ENCODE measurements at regions not wholly inside any gene's neighbourhood (a gene's known extent, or its start where the extent isn't known, plus 50 kb on each side); places are given as distances from the start of the nearest gene placed in this dataset.
A peak's percentile ranks its signal among the peaks of the same experiment; 100 is the strongest.

- peak; percentile 18 for DNase-seq
Observed at GRCh38 chr3:159174715-159175692, 373.1 kb downstream of the MFSD1 start.

GRCh38 chr3:159178209-159178897 lies 376.5 kb downstream of the MFSD1 start:
- no peak for DNase-seq

DNA sequence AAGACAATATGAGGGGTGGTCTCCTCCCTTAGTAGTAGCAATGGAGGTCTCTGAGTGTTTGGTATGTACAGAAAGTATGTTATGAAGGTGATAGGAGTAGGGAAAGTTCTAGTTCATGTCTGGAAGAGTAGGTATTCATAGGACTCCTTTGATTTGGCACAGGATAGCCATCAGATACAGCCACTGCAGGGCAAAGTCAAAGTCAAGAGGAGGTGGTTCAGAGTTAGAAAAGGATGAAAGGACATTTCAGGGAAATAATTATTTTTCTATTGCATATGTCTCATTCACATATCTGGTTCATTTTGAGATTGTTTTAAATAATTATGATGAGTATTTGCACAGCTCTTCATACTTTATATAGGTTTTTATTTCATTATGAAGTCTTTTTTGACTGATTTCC lies 381.1 kb downstream of the MFSD1 start:
- DNase-seq: no peak

DNA sequence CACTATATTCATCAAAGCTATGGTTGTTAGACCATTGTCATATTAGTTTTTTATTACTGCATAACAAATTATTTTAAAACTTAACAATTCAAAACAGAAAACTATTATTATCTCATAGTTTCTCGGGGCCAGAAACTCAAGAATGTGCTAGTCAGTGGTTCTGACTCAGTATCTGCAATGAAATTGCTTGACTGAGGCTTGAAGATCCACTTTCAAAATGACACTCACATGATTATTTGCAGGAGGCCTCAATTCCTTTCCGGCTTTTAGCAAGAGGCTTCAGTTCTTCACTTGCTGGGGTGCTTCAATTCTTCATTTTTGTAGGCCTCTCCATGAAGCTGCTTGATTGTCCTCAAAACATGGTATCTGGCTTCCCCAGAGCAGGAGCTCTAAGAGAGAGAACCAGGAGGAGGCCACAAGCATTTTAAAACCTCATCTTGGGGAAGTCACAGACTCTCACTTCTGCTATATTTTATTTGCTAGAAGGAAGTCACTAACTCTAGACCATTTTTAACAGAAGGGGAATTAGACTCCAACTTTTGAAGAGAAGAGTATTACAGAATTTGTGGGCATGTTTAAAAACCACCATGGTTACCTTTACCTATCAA lies 383.7 kb downstream of the MFSD1 start:
- no peak for DNase-seq

- DNase-seq: no peak
Observed at GRCh38 chr3:159186581-159186980, 384.7 kb downstream of the MFSD1 start.

- DNase-seq: no peak
Observed at GRCh38 chr3:159187232-159187631, 385.4 kb downstream of the MFSD1 start.

DNA sequence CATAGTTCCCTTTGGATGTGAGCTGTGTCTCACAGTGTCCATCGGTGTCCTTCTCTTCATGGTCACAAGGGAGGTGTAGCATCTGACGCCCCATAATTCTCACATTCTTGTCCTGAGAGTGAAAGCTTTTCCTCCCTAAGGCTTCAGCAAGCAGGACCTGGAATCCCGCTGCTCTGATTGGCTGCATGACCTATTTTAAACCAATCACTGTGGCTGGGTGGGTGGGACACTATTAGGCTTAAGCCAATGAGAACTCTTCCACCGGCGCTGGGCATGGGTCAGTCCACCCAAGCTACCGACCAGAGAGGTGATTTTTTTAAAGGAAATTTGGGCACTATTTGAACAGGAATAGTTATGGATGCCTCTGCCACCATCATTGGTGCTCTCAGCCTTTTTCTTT lies 385.9 kb downstream of the MFSD1 start:
- DNase-seq: no peak

- DNase-seq: no peak
Observed at GRCh38 chr3:159189994-159190669, 388.3 kb downstream of the MFSD1 start.

- DNase-seq: no peak
Observed at GRCh38 chr3:159191447-159191846, 389.6 kb downstream of the MFSD1 start.

DNA sequence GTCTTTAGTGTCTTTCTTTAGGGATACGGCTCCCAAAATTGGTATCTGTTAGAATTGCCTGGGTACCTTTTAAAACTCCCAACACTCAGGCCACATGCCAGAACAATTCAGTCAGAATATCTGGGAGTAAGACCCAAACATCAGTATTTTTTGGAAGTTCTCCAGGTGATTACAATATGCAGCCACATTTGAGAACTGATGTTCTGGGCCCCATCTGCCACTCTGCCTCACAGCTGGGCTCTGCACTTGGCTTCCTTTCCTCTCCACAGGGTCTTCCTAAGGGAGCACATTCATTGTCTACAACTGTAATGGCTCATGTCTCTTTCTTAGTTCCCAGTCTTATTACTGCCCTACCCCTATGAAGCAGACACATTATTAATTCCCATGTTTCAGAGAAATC lies 394.5 kb downstream of the MFSD1 start:
- no peak for DNase-seq

DNA sequence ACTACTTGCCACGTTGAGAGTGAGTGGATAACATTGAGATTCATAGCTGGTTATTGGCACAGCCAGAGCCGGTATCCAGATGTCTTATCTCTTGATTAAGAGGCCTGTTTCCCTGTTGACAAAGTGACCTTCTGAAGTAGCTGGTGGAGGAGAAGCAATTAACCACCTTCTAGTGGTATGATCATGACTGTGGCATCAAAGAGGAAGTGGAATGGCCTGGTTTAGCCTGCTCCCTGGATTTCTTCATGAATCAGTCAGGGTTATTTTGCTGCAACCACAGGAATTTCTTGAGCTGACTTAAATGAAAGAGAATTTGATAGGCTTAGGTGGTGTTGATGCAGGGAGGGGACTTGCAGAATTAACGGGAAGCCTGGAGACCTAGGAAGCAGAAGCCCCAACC lies 398.3 kb downstream of the MFSD1 start:
- DNase-seq: no peak

DNA sequence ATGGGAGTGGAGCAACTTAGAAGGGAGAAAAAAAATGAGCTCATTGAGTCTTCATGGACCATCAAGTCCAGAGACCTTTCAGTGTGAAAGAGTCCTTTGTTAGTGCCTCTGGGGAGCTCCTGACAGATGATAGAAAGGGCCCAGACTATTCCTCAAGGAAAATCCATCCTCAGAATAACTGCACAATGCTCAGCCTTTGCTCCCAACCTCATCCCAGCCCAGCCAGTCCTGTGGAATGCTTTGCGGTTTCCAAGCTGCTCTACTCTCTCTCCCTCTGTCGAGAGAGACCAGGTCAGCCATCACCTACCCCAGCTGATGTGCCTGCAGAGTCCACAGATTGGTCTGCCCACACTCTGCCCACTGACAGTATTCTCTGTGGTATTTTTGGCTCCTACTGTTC lies 406.2 kb downstream of the MFSD1 start:
- DNase-seq: no peak

- no peak for DNase-seq
Observed at GRCh38 chr3:159209459-159209858, 407.6 kb downstream of the MFSD1 start.

- DNase-seq: no peak
Observed at GRCh38 chr3:159210336-159210735, 408.5 kb downstream of the MFSD1 start.

- no peak for DNase-seq
Observed at GRCh38 chr3:159216311-159216710, 414.5 kb downstream of the MFSD1 start.

DNA sequence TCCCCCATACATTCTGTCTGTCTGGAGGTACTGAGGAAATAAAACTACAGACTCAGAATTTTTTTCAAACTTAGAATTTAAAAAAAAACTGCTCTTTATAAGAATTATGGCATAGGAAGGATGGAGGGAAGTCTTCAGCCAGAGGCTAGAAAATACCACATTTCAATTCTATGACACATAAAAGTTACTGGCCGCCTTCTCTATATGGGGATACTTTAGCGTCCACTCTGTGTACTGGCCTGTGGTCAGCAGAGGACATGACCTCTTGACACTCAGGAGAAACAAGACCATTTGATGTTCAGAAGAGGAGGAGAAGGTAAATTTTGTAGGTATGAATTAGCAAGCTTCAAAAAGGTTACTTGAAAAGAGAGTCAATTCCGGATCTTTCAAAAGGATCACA lies 417.4 kb downstream of the MFSD1 start:
- DNase-seq: no peak

- no peak for DNase-seq
Observed at GRCh38 chr3:159221335-159221734, 419.5 kb downstream of the MFSD1 start.

DNA sequence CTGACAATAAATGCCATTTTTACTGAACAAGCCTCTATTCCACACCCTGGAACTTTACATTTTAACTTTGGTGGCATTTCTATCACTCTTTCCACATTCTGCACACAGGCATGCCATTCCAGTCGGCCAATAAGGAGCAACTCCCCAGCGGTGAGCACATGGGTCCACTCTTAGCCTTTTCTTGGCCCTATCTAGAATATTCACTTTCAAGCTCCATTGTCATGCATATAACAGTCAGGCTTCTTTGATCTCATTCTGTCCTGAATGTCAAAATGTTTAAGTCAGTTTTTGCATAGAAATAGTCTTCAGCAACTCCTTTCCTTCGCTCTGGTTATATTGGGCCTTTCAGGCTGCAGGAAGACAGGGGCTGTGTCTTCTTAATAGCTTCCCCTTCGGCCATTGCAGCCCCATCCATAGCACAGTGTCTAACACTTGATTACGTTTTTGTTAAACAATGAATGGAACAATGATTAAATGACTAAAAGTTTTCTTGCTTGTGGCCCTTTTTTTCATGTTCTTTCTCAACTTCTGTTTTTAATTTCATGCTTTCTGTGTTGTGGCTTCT lies 427.3 kb downstream of the MFSD1 start:
- DNase-seq: no peak

DNA sequence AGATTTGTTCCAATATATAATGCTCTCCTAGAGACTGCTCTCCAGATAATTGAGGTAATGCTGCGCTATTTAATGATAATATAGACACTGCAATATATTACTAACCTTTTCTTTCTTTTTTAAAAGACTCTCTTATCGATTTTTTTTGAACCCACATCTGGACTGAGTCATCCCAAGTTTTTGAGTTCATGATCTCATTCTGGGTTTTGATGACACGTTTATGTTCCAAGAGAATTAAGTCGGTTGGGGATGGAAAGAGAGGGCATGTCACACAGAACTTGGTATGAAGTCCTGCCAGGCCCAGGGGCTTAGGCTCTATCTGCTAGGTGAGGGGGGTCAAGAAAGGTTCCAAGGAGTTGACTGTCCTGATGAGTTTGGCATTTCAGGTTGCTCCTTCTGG lies 431.1 kb downstream of the MFSD1 start:
- no peak for DNase-seq

DNA sequence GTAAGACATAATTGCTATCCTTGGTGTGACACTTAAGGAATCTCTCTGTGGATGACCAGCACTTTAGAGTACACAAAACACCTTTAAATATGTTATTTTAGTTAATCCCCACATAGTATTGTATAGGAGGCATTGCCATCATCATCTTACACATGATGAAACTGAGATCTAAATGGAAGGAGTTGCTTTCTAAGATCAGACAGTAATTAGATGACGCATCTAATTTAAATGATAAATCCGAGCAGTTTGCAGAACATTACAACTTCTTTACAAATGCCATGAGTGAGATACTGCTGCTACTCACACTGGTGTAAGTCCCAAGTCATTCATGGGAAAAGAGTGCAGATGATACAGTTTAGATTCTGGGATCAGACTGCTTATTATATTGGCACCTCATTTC lies 431.9 kb downstream of the MFSD1 start:
- DNase-seq: no peak

DNA sequence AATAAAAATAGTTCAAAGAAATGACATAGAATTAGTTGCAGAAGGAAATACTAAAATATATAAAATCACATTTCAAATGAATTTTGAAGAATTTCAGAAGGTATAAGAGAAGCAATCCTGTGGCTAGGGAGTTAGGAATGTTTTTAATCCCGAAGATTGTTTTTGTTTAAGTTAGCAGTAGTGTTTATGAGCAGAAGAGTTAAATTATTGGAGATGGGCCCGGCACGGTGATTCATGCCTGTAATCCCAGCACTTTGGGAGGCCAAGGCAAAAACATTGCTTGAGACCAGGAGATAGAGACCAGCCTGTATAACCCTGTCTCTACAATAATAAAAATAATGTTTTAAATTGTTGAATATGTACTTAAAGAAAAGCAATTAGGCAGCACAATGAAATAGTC lies 432.5 kb downstream of the MFSD1 start:
- DNase-seq: no peak

GRCh38 chr3:159236321-159236720 lies 434.5 kb downstream of the MFSD1 start:
- DNase-seq: no peak

DNA sequence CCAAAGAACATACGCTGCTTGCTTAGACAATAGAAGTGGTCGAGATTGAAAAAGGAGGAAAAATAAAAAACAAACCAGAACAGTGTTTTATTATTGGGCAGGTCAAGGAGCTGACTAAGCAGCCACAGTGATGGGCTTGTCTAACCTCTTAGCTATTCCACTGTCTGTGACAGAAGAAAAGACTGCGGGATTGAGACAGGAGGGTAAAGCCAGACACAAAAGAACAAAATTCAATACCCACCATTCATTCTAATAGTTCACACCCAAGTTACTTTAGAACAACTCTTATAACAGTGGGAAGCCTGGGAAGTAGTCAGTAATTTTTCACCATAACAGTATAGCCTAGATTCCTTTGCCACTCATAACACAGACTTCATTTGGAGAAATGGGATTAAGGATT lies 435.4 kb downstream of the MFSD1 start:
- no peak for DNase-seq
